Upper lobe of left lung (tissue), 6 donors: ENCODE measurements at regions not wholly inside any gene's neighbourhood (a gene's known extent, or its start where the extent isn't known, plus 50 kb on each side); places are given as distances from the start of the nearest gene placed in this dataset.
A peak's percentile ranks its signal among the peaks of the same experiment; 100 is the strongest.
"Not testable (repeated sequence)": the region's sequence is repeated elsewhere in the genome, so short reads cannot be mapped to it uniquely, and the experiment has no call there.

Source experiments
- ATAC-seq, 2 donors: fragments of 200-7000 bp; cut with Tn5 transposase; one replicate each; pipeline ENCODE4 v1.9.1; 2022; ENCODE audit warnings: mild to moderate bottlenecking in 2 of 2, moderate library complexity in 2 of 2; ENCODE audit not compliant: low FRiP score in 2 of 2
- DNase-seq, 2 donors: peaks; one replicate each; pipeline ENCODE4 v3.0.0-alpha.2; 2019 to 2020
- H3K27ac ChIP-seq, 4 donors: fragments of 200-600 bp; sonication (generic); one replicate each; pipeline ENCODE4 v1.5.1; 2016 to 2019
- H3K27me3 ChIP-seq, 4 donors: fragments of 200-600 bp; sonication (generic); one replicate each; pipeline ENCODE4 v1.5.1; 2017 to 2019
- H3K36me3 ChIP-seq, 4 donors: fragments of 200-600 bp; sonication (generic); one replicate each; pipeline ENCODE4 v1.5.1; 2016 to 2019
- H3K4me1 ChIP-seq, 4 donors: fragments of 200-600 bp; sonication (generic); one replicate each; pipeline ENCODE4 v1.5.1; 2018 to 2019
- H3K4me3 ChIP-seq, 4 donors: fragments of 200-600 bp; sonication (generic); one replicate each; pipeline ENCODE4 v1.5.1; 2017 to 2019; ENCODE audit warnings: mild to moderate bottlenecking in 2 of 4, moderate library complexity in 1 of 4
- H3K9me3 ChIP-seq, 4 donors: fragments of 200-600 bp; sonication (generic); one replicate each; pipeline ENCODE4 v1.5.1; 2018 to 2019
- CTCF ChIP-seq, 6 experiments: fragments of 450-650 bp in 4 of 6; fragments of 200-600 bp in 2 of 6; sonication (generic) in 2 of 6; IDR thresholded peaks; one replicate each; pipeline ENCODE4 v1.5.1; 2016 to 2019; ENCODE audit warnings: antibody characterized with exemption in 6 of 6
- EP300 ChIP-seq, 4 donors: sonication (generic); formaldehyde crosslinking; IDR thresholded peaks; one replicate each; pipeline ENCODE4 v1.5.1; 2017; ENCODE audit warnings: antibody characterized with exemption in 4 of 4, control low read depth in 2 of 4
- WGBS, 2 donors: methylation state at CpG; one replicate each; pipeline ENCODE4 v1.1.5; 2017 to 2018; 5-methylcytosine and 5-hydroxymethylcytosine counted together
- small RNA-seq, 4 donors: library from RNA; depleted of rRNA; stranded (forward); fragments of <200 nt; gene quantifications; one replicate each; pipeline ENCODE3, GENCODE V24; 2016
- donor health status: DM: no; HTN: no; CAD: no; lungs with moderate emphysema.
- donor health status: DM: no; HTN: yes; CAD: no; lungs with severe emphysema.

DNA sequence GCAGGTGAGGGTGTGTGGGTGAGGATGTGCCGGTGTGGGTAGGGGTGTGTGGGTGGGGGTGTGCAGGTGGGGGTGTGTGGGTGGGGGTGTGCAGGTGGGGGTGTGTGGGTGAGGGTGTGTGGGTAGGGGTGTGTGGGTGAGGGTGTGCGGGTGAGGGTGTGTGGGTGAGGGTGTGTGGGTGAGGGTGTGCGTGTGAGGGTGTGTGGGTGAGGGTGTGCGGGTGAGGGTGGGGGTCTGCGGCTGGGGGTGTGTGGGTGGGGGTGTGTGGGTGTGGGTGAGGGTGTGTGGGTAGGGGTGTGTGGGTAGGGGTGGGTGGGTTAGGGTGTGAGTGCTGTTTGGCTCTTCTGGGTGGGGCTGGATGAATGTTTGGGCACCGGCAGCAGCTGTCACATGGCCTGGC, 241.4 kb upstream of the POTED start:
- Histone ChIP-seq H3K27me3 (no peaks in the 10 kb centered on the region), H3K4me1 (no peaks in the 10 kb centered on the region), H3K4me3 (no peak overlapping the region), H3K36me3 (no peaks in the 10 kb centered on the region), H3K9me3 (no peaks in the 10 kb centered on the region), H3K27ac (no peak overlapping the region)
- ATAC-seq, result no peak
- peak in 1 of 2 donors; percentile 5 for DNase-seq
- TF ChIP-seq CTCF (IDR thresholded peaks at IDR 0.05) (no peak), EP300 (IDR thresholded peaks at IDR 0.05) (no peak)
- 67 to 73% methylated on average over 1 of the region's 6 CpGs for WGBS, 2 donors

DNA sequence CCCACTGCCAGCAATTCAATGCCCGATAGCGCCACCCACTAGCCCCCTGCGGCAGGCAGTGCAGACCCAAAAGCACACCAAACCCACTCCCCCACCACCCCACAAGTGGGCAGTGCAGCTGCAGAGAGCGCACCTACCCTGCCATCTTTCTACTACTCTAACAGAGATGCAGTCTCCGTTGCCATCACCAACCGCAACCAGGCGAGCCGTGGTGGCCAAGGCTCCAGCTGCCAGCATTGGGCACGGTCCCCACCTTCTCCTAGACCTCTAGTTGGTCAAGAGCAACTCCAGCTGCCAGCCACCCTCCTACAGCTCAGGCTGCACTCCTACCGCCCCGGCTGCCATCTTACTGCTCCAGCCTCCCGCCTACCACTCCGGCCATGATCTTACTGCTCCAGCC, 236.9 kb upstream of the POTED start:
- DNase-seq, result peak in 1 of 2 donors; percentile 50
- not testable (repeated sequence) for ATAC-seq, H3K27ac ChIP-seq, H3K27me3 ChIP-seq, H3K9me3 ChIP-seq, H3K4me1 ChIP-seq, H3K36me3 ChIP-seq, H3K4me3 ChIP-seq
- 91 to 94% methylated on average over 10 to 11 of the region's 13 CpGs for WGBS, 2 donors

- 73 to 81% methylated on average over 11 to 17 of the region's 19 CpGs for WGBS, 2 donors
- not testable (repeated sequence) for H3K36me3 ChIP-seq, H3K27ac ChIP-seq, H3K4me3 ChIP-seq, H3K4me1 ChIP-seq, H3K9me3 ChIP-seq, H3K27me3 ChIP-seq
- ATAC-seq (peak in 1 of 2 donors; percentile 65), DNase-seq (peak in 1 of 2 donors; percentile 75)
Observed at GRCh38 chr21:13378943-13379342, 230.6 kb upstream of the POTED start.

- peak in 1 of 2 donors; percentile 63 for DNase-seq
- 86 to 87% methylated on average over 14 of the region's 18 CpGs for WGBS, 2 donors
- H3K4me3 ChIP-seq, ATAC-seq, H3K4me1 ChIP-seq, H3K9me3 ChIP-seq, H3K27me3 ChIP-seq, H3K27ac ChIP-seq, H3K36me3 ChIP-seq: not testable (repeated sequence)
Observed at GRCh38 chr21:13379566-13379965, 230.0 kb upstream of the POTED start.

- not testable (repeated sequence) for H3K4me1 ChIP-seq, H3K4me3 ChIP-seq, H3K36me3 ChIP-seq, H3K27me3 ChIP-seq, H3K9me3 ChIP-seq, H3K27ac ChIP-seq, ATAC-seq
- DNase-seq, result peak in 1 of 2 donors; percentile 55
- WGBS, 2 donors, result 62 to 88% methylated on average over 6 to 8 of the region's 17 CpGs
Observed at GRCh38 chr21:13380561-13380960, 229.0 kb upstream of the POTED start.

DNA sequence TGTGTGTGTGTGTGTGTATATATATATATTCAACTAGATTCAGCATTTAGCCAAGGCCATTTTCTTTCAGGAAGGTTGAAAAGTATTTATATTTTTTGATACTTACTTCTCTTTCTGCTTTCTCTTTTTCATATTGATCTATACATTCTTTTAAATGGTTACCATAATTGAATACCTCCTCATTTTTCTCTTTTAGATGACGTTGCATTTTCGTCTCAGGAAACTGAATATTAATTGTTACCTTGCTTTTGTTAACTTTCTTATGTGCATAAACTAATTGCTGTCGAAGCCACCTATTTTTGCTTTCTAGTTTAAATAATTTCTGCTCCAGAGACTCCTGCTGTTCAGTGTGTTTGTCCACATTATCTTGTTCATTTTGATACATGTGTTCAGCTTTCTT, 225.4 kb upstream of the POTED start:
- not testable (repeated sequence) for H3K27ac ChIP-seq, H3K36me3 ChIP-seq, H3K4me1 ChIP-seq, DNase-seq, H3K4me3 ChIP-seq, H3K9me3 ChIP-seq, H3K27me3 ChIP-seq, ATAC-seq
- 42 to 47% methylated on average over 3 of the region's 3 CpGs for WGBS, 2 donors

DNA sequence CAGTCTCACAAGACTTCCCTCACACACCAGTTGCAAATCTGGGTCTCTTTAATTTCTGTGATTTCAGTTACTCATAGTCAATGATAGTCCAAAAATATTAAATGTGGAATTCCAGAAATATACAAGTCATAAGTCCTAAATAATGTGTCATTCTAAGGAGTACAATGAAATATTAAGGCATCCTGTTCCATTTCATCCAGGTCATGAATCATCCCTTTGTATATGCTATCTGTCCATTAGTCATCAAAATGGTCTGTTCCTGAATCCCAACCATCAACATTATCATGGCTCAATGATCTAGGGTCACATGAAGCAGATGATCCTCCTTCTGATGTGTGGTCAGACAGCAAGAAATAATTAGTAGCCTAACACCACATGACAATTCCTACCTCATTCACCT, 200.4 kb upstream of the POTED start:
- not testable (repeated sequence) for DNase-seq, H3K27ac ChIP-seq, H3K4me3 ChIP-seq, H3K36me3 ChIP-seq, H3K27me3 ChIP-seq, H3K9me3 ChIP-seq, H3K4me1 ChIP-seq, ATAC-seq

DNA sequence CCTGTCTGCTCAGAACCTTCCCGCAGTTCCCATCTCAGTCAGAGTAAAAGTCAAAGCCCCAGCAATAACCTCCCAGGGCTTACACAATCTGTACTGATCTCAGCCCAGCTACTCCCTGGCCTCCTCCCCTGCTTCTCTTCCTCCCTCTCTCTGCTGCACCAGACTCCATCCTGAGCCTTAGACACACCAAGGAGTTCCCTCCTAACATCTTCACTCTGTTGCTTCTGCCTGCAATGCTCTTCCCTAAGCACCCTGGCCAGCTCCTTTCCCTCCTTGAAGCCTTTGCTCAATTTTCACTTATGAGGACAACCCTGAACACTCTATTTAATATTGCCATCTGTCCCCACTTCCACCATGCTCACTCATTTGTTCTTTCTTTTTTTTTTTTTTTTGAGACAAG, 173.7 kb upstream of the POTED start:
- not testable (repeated sequence) for DNase-seq

GRCh38 chr21:13447767-13448166, 161.8 kb upstream of the POTED start:
- H3K4me3 ChIP-seq, H3K36me3 ChIP-seq, H3K27me3 ChIP-seq, H3K27ac ChIP-seq, DNase-seq, ATAC-seq, H3K9me3 ChIP-seq, H3K4me1 ChIP-seq: not testable (repeated sequence)
- 46 to 47% methylated on average over 2 of the region's 2 CpGs for WGBS, 2 donors

More for the DNA sequence above, 173.7 kb upstream of the POTED start:
- not testable (repeated sequence) for H3K36me3 ChIP-seq, H3K27ac ChIP-seq, H3K9me3 ChIP-seq, H3K4me1 ChIP-seq, H3K4me3 ChIP-seq, H3K27me3 ChIP-seq
- ATAC-seq, result peak in 1 of 2 donors; percentile 7
- WGBS, 2 donors, result 61 to 76% methylated on average over 1 of the region's 1 CpG

DNA sequence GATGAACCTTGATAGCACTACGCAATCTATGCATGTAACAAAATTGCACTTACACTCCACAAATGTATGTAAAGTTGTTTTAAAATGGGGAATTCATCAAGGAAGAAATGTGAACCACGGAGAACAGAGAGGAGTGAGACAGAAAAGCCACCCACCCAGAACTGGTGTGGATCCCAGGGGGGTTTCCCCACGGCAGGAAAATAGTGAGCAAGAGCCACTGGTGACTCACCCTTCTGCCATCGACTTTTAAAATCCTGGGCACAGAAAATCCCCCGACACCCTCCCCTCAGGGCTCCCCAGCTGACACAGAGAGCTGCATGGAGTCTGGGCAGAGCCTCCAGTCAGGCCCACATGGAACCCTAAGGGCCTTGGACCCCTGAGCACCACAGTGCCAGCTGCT, 146.0 kb upstream of the POTED start:
- not testable (repeated sequence) for H3K36me3 ChIP-seq, DNase-seq, H3K27ac ChIP-seq, H3K4me1 ChIP-seq, H3K9me3 ChIP-seq, H3K4me3 ChIP-seq, H3K27me3 ChIP-seq
- peak in 1 of 2 donors; percentile 57 for ATAC-seq
- WGBS, 2 donors, result 62 to 70% methylated on average over 3 to 5 of the region's 5 CpGs

Small RNA genes in the stretch of these regions (small RNA-seq; reads per million reads assigned to genes)
- gene MIR3156-3, result 0 reads per million in 4 donors
